ENCODE measurements at regions not wholly inside any gene's neighbourhood (a gene's known extent, or its start where the extent isn't known, plus 50 kb on each side); places are given as distances from the start of the nearest gene placed in this dataset.
"Not testable (repeated sequence)": the region's sequence is repeated elsewhere in the genome, so short reads cannot be mapped to it uniquely, and the experiment has no call there.

DNA sequence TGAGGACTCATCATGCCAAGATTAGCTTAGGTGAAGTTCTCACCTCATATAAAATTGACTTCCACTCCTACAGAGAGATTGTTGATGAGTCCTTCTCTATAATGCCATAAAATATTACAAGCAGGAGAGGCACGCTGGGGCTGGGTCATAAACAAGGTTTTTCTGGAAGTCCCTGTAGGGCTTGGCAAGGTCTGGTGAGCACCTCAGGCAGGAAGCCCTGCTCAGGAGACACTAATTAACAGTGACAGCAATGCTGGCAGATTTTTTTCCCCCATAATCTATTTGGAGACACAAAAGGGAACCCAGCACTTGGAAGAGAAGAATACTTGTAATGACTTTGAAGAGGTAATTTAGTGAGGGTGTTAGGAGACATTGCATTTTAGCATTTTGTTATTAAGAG, 118.7 kb downstream of the DIRAS2 start:
- TF ChIP-seq SP7 (tag by site-specific recombination; IDR thresholded peaks at IDR 0.05) (no peak), RBAK (tag by site-specific recombination; IDR thresholded peaks at IDR 0.05) (no peak), ZFP41 (tag by site-specific recombination; IDR thresholded peaks at IDR 0.05; ENCODE audit: borderline replicate concordance) (no peak), ZNF157 (tag by site-specific recombination; IDR thresholded peaks at IDR 0.05) (no peak), ZNF624 (tag by site-specific recombination; IDR thresholded peaks at IDR 0.05) (no peak), ZNF266 (tag by site-specific recombination; IDR thresholded peaks at IDR 0.05; ENCODE audit: low read depth) (no peak), ZNF433 (tag by site-specific recombination; IDR thresholded peaks at IDR 0.05; ENCODE audit: low read depth) (no peak), ZNF530 (tag by site-specific recombination; IDR thresholded peaks at IDR 0.05; ENCODE audit: low read depth) (no peak), ZBTB17 (tag by site-specific recombination; IDR thresholded peaks at IDR 0.05) (no peak), REPIN1 (tag by site-specific recombination; IDR thresholded peaks at IDR 0.05; ENCODE audit: low read depth) (no peak)
- TF ChIP-seq, protein P1, sequence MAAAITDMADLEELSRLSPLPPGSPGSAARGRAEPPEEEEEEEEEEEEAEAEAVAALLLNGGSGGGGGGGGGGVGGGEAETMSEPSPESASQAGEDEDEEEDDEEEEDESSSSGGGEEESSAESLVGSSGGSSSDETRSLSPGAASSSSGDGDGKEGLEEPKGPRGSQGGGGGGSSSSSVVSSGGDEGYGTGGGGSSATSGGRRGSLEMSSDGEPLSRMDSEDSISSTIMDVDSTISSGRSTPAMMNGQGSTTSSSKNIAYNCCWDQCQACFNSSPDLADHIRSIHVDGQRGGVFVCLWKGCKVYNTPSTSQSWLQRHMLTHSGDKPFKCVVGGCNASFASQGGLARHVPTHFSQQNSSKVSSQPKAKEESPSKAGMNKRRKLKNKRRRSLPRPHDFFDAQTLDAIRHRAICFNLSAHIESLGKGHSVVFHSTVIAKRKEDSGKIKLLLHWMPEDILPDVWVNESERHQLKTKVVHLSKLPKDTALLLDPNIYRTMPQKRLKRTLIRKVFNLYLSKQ (tag by site-specific recombination; IDR thresholded peaks at IDR 0.05; ENCODE audit: borderline replicate concordance), result no peak
- TF ChIP-seq, protein P2, sequence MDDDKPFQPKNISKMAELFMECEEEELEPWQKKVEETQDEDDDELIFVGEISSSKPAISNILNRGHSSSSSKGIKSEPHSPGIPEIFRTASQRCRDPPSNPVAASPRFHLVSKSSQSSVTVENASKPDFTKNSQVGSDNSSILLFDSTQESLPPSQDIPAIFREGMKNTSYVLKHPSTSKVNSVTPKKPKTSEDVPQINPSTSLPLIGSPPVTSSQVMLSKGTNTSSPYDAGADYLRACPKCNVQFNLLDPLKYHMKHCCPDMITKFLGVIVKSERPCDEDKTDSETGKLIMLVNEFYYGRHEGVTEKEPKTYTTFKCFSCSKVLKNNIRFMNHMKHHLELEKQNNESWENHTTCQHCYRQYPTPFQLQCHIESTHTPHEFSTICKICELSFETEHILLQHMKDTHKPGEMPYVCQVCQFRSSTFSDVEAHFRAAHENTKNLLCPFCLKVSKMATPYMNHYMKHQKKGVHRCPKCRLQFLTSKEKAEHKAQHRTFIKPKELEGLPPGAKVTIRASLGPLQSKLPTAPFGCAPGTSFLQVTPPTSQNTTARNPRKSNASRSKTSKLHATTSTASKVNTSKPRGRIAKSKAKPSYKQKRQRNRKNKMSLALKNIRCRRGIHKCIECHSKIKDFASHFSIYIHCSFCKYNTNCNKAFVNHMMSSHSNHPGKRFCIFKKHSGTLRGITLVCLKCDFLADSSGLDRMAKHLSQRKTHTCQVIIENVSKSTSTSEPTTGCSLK (tag by site-specific recombination; IDR thresholded peaks at IDR 0.05), result no peak
- Histone ChIP-seq H3K36me3 (ENCODE audit: control insufficient read depth in 2 of 2, insufficient read depth in 1 of 2, low read length in 2 of 2) (no peaks in the 10 kb centered on the region), H3K4me1 (ENCODE audit: control insufficient read depth, insufficient read depth, low read length) (no peaks in the 10 kb centered on the region), H3K27ac (ENCODE audit: extremely low read depth, low read depth, low read length) (no peak overlapping the region), H3K9me3 (ENCODE audit: control insufficient read depth, insufficient read depth, low read depth, low read length) (no peaks in the 10 kb centered on the region), H3K4me3 (ENCODE audit: low read depth, low read length) (no peak overlapping the region)
- ChIA-PET POLR2A (no interaction called here), CTCF (no interaction called here)

- POLR2A ChIA-PET, result no interaction called here
- Histone ChIP-seq H3K4me1 (ENCODE audit: control insufficient read depth, insufficient read depth, low read length) (no peaks in the 10 kb centered on the region), H3K27ac (ENCODE audit: extremely low read depth, low read depth, low read length) (no peak overlapping the region), H3K4me3 (ENCODE audit: low read depth, low read length) (no peak overlapping the region), H3K9me3 (ENCODE audit: control insufficient read depth, insufficient read depth, low read depth, low read length) (no peaks in the 10 kb centered on the region), H3K36me3 (ENCODE audit: control insufficient read depth in 2 of 2, insufficient read depth in 1 of 2, low read length in 2 of 2) (no peaks in the 10 kb centered on the region)
- no peak for TF ChIP-seq ZNF701 (tag by site-specific recombination; IDR thresholded peaks at IDR 0.05)
- TF ChIP-seq ZNF302 (tag by site-specific recombination; IDR thresholded peaks at IDR 0.05; ENCODE audit: low read depth), result no peak
- no peak for TF ChIP-seq OVOL3 (tag by site-specific recombination; IDR thresholded peaks at IDR 0.05)
- no peak for TF ChIP-seq SP2 (tag by site-specific recombination; IDR thresholded peaks at IDR 0.05)
- CTCF ChIA-PET, result interaction anchor here (0.6 kb wide), 1 partner anchor 174 kb away, joined by 3 read pairs; no protein-coding TSS in a partner anchor
Measured at GRCh38 chr9:90526386-90526785, 116.2 kb downstream of the DIRAS2 start.

DNA sequence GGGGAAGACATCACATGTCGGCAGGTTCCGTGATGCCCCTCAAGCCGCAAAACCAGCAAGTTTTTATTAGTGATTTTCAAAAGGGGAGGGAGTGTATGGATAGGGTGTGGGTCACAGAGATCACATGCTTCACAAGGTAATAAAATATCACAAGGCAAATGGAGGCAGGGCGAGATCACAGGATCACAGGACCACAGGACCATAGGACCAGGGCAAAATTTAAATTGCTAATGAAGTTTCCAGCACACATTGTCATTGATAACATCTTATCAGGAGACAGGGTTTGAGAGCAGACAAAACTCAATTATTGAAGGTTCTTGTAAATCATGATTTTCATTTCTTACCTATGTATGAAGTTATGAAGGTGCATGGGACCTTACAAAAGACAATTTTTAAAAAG, 106.5 kb downstream of the DIRAS2 start:
- CTCF ChIA-PET, result interaction anchor here (0.7 to 1.1 kb wide), 3 partner anchors 8 to 333 kb away, joined by 3 to 4 read pairs (median 4); no protein-coding TSS in a partner anchor
- H3K36me3 ChIP-seq (ENCODE audit: control insufficient read depth in 2 of 2, insufficient read depth in 1 of 2, low read length in 2 of 2); H3K4me1 ChIP-seq (ENCODE audit: control insufficient read depth, insufficient read depth, low read length); H3K27ac ChIP-seq (ENCODE audit: extremely low read depth, low read depth, low read length); POLR2A ChIA-PET; H3K4me3 ChIP-seq (ENCODE audit: low read depth, low read length); H3K9me3 ChIP-seq (ENCODE audit: control insufficient read depth, insufficient read depth, low read depth, low read length): not testable (repeated sequence)

- TF ChIP-seq ZNF521 (tag by site-specific recombination; IDR thresholded peaks at IDR 0.05) (no peak), ZNF626 (tag by site-specific recombination; IDR thresholded peaks at IDR 0.05) (no peak), KLF17 (tag by site-specific recombination; IDR thresholded peaks at IDR 0.05) (no peak), ZNF558 (tag by site-specific recombination; IDR thresholded peaks at IDR 0.05) (no peak)
- TF ChIP-seq, protein P3, sequence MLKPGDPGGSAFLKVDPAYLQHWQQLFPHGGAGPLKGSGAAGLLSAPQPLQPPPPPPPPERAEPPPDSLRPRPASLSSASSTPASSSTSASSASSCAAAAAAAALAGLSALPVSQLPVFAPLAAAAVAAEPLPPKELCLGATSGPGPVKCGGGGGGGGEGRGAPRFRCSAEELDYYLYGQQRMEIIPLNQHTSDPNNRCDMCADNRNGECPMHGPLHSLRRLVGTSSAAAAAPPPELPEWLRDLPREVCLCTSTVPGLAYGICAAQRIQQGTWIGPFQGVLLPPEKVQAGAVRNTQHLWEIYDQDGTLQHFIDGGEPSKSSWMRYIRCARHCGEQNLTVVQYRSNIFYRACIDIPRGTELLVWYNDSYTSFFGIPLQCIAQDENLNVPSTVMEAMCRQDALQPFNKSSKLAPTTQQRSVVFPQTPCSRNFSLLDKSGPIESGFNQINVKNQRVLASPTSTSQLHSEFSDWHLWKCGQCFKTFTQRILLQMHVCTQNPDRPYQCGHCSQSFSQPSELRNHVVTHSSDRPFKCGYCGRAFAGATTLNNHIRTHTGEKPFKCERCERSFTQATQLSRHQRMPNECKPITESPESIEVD (tag by site-specific recombination; IDR thresholded peaks at IDR 0.05), result no peak
- no peak overlapping the region for H3K27ac ChIP-seq (ENCODE audit: extremely low read depth, low read depth, low read length)
- POLR2A ChIA-PET, result no interaction called here
- H3K9me3 ChIP-seq (ENCODE audit: control insufficient read depth, insufficient read depth, low read depth, low read length), result no peaks in the 10 kb centered on the region
- no peaks in the 10 kb centered on the region for H3K36me3 ChIP-seq (ENCODE audit: control insufficient read depth in 2 of 2, insufficient read depth in 1 of 2, low read length in 2 of 2)
- no peaks in the 10 kb centered on the region for H3K4me1 ChIP-seq (ENCODE audit: control insufficient read depth, insufficient read depth, low read length)
- CTCF ChIA-PET, result no interaction called here
- H3K4me3 ChIP-seq (ENCODE audit: low read depth, low read length), result no peak overlapping the region
Measured at GRCh38 chr9:90538566-90538965, 104.1 kb downstream of the DIRAS2 start.
